Adrenal gland (tissue), 9 donors: ENCODE measurements at regions not wholly inside any gene's neighbourhood (a gene's known extent, or its start where the extent isn't known, plus 50 kb on each side); places are given as distances from the start of the nearest gene placed in this dataset.

Source experiments
- DNase-seq, 7 donors: peaks; one replicate each; pipeline ENCODE4 v3.0.0-alpha.2; 2019 to 2020
- H3K27ac ChIP-seq, 5 donors: fragments of 200-600 bp; sonication (generic) in 4 of 5; 1 replicate in 3 of 5; 2 replicates in 2 of 5; pipeline versions ENCODE4 v1.5.1 to v1.8.0; 2016 to 2020; ENCODE audit warnings: mild to moderate bottlenecking in 1 of 5
- H3K27me3 ChIP-seq: fragments of 200-600 bp; 2 replicates; pipeline ENCODE4 v1.8.0; 2021
- H3K36me3 ChIP-seq, 2 donors: fragments of 200-600 bp; replicated peaks in 1 of 2; 1 replicate in 1 of 2; 2 replicates in 1 of 2; pipeline versions ENCODE4 v1.5.1 to v1.8.0; 2018 to 2022
- H3K4me1 ChIP-seq, 2 donors: fragments of 200-600 bp; replicated peaks in 1 of 2; 1 replicate in 1 of 2; 2 replicates in 1 of 2; pipeline versions ENCODE4 v1.5.1 to v1.8.0; 2018 to 2021
- H3K4me3 ChIP-seq, 4 donors: fragments of 200-600 bp; sonication (generic) in 3 of 4; one replicate each; pipeline ENCODE4 v1.5.1; 2016 to 2018
- H3K9me3 ChIP-seq, 3 donors: fragments of 200-600 bp; sonication (generic) in 1 of 3; replicated peaks in 1 of 3; 1 replicate in 2 of 3; 2 replicates in 1 of 3; pipeline versions ENCODE4 v1.5.1 to v1.8.0; 2016 to 2021
- POLR2A ChIP-seq, 2 donors: fragments of 450-650 bp; IDR thresholded peaks; one replicate each; pipeline ENCODE4 v1.6.1; 2017; ENCODE audit warnings: antibody characterized with exemption in 2 of 2, mild to moderate bottlenecking in 2 of 2, moderate library complexity in 1 of 2
- WGBS, 4 donors: extraction: QIAGEN DNeasy Blood & Tissue Kit in 2 of 4; methylation state at CpG; one replicate each; pipeline versions ENCODE4 v1.1.5 to v1.1.7; 2013 to 2017; 5-methylcytosine and 5-hydroxymethylcytosine counted together
- intact Hi-C, 2 donors: fragments of 100-400 bp; cut with DNase I; formaldehyde crosslinking; loops; one replicate each; pipeline versions ENCODE4 v1.14.1 to v1.15.0; 2022 to 2023
- TF ChIP-seq, protein P1 (sequence below), 6 experiments: fragments of 450-650 bp in 4 of 6; fragments of 200-600 bp in 2 of 6; sonication (generic) in 1 of 6; IDR thresholded peaks; 1 replicate in 5 of 6; 2 replicates in 1 of 6; pipeline versions ENCODE4 v1.5.1 to v1.8.0; 2016 to 2021; ENCODE audit warnings: antibody characterized with exemption in 6 of 6, mild to moderate bottlenecking in 2 of 6, moderate library complexity in 1 of 6
- donor health status: healthy with polysubstance abuse.
- donor health status: Bipolar disorder and iron deficiency.
- donor health status: DM: yes; HTN: yes; CAD: no.
- donor health status: DM: no; HTN: no; CAD: no.
- donor health status: DM: no; HTN: no; CAD: no.

GRCh38 chr10:58956926-58957325 is 219.5 kb upstream of the PHYHIPL start:
- Histone ChIP-seq H3K27ac (no peak overlapping the region), H3K4me3 (no peak overlapping the region), H3K4me1 (peaks cover 4 to 13% of the 10 kb centered on the region in 2 donors), H3K27me3 (no peaks in the 10 kb centered on the region), H3K36me3 (no peaks in the 10 kb centered on the region), H3K9me3 (no peaks in the 10 kb centered on the region)
- TF ChIP-seq, protein P1, sequence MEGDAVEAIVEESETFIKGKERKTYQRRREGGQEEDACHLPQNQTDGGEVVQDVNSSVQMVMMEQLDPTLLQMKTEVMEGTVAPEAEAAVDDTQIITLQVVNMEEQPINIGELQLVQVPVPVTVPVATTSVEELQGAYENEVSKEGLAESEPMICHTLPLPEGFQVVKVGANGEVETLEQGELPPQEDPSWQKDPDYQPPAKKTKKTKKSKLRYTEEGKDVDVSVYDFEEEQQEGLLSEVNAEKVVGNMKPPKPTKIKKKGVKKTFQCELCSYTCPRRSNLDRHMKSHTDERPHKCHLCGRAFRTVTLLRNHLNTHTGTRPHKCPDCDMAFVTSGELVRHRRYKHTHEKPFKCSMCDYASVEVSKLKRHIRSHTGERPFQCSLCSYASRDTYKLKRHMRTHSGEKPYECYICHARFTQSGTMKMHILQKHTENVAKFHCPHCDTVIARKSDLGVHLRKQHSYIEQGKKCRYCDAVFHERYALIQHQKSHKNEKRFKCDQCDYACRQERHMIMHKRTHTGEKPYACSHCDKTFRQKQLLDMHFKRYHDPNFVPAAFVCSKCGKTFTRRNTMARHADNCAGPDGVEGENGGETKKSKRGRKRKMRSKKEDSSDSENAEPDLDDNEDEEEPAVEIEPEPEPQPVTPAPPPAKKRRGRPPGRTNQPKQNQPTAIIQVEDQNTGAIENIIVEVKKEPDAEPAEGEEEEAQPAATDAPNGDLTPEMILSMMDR (IDR thresholded peaks at IDR 0.05), result no peak
- 87 to 96% (median 94%) methylated on average over 2 of the region's 2 CpGs for whole genome bisulfite sequencing, 4 donors
- intact Hi-C loops, result loop anchor here (10.0 kb wide), 2 partner anchors 218 to 658 kb away; partner anchors contain the start of gene PHYHIPL (in 1 of the 2)
- DNase-seq, result no peak

DNA sequence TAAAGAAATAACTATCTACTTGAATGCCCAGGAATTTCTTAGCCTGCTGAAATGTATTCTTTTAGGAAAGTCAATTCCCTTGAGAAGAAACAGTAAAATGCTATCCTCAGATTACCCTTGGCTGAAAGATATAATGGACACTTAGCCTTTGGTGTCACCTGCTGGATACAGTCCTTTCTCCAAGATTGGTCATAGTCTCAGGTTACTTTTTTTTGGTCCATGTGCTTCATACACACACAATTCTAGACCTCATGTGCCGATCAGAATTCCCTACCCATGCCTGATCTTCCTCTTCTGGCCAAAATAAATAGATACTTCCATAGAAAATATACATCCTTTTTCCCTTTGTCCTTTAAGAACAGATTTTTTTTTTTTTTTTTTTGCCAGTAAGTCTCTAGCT is 218.9 kb upstream of the PHYHIPL start:
- TF ChIP-seq, protein P1 (IDR thresholded peaks at IDR 0.05), result no peak

DNA sequence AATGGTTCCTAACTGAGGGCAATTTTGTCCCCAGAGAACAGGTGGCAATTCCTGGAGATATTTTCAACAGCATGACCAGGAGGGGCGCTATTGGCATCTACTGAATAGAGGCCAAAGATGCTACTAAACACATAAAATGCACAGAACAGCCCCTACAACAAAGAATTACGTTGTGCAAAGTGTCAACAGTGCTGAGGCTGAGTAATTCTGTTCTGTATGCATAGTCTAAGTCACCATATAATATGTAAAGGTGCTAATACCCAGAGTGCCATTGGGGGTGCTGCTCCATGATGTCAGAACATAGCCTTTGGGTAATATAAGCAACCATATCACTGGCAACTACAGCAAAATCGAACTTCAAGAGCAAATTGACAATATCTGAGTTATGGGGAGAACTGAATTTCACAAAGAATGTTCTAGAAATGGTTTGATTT is 213.3 kb upstream of the PHYHIPL start:
- no peak for DNase-seq
- no peaks in the 10 kb centered on the region for H3K9me3 ChIP-seq
- no peaks in the 10 kb centered on the region for H3K27me3 ChIP-seq
- H3K36me3 ChIP-seq, result no peaks in the 10 kb centered on the region
- 48 to 57% (median 54%) methylated on average over 3 of the region's 3 CpGs for WGBS, 4 donors
- intact Hi-C loops, result no loop called here
- H3K4me1 ChIP-seq, result no peaks in the 10 kb centered on the region
- H3K27ac ChIP-seq, result no peak overlapping the region
- no peak overlapping the region for H3K4me3 ChIP-seq
- TF ChIP-seq, protein P1 (IDR thresholded peaks at IDR 0.05), result peak in 2 of 6 experiments; percentile 9 to 17
- TF ChIP-seq POLR2A (IDR thresholded peaks at IDR 0.05), result no peak

More for the DNA sequence above, 218.9 kb upstream of the PHYHIPL start:
- Histone ChIP-seq H3K9me3 (no peaks in the 10 kb centered on the region), H3K27me3 (no peaks in the 10 kb centered on the region), H3K4me1 (peaks cover under 1 to 8% of the 10 kb centered on the region in 2 donors), H3K4me3 (no peak overlapping the region), H3K36me3 (no peaks in the 10 kb centered on the region), H3K27ac (no peak overlapping the region)
- intact Hi-C loops, result loop anchor here (10.0 kb wide), 2 partner anchors 217 to 657 kb away; partner anchors contain the start of gene PHYHIPL (in 1 of the 2)
- WGBS, 4 donors, result 91 to 97% (median 91%) methylated on average over 1 of the region's 1 CpG
- DNase-seq, result no peak

DNA sequence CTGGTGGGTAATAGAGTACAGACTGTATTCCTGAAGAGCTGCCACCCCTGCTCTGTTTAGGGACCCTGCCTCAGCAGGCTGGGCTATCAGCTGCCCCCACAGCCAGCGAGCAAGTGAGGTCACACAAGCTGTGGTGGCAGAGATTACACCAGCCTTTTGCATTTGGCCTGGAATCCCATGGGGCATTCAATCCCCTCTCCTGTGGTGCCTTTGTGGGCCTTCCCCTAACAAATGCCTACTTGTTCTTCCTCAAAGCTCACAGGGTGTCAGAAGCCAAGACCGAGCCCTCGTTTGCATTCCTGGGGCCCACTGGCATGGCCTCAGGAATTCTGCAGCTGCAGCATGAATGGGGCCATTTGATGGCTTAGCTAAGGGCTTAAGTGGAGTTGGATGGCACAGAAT is 212.7 kb upstream of the PHYHIPL start:
- DNase-seq, result no peak
- H3K27ac ChIP-seq, result no peak overlapping the region
- no peaks in the 10 kb centered on the region for H3K4me1 ChIP-seq
- H3K9me3 ChIP-seq, result no peaks in the 10 kb centered on the region
- WGBS, 4 donors, result 75 to 85% (median 80%) methylated on average over 3 of the region's 3 CpGs
- H3K4me3 ChIP-seq, result no peak overlapping the region
- no peaks in the 10 kb centered on the region for H3K36me3 ChIP-seq
- TF ChIP-seq, protein P1 (IDR thresholded peaks at IDR 0.05), result no peak
- TF ChIP-seq POLR2A (IDR thresholded peaks at IDR 0.05), result no peak
- no peaks in the 10 kb centered on the region for H3K27me3 ChIP-seq
- intact Hi-C loops, result no loop called here
